ENCODE measurements at regions not wholly inside any gene's neighbourhood (a gene's known extent, or its start where the extent isn't known, plus 50 kb on each side); places are given as distances from the start of the nearest gene placed in this dataset.
A peak's percentile ranks its signal among the peaks of the same experiment; 100 is the strongest.

GRCh38 chr21:43262427-43262826 lies 93.6 kb downstream of the CRYAA start:
- ATAC-seq = peak; percentile 60
- H3K27me3 Mint-ChIP-seq = no peaks in the 10 kb centered on the region

More at GRCh38 chr21:43262427-43262826, 93.6 kb downstream of the CRYAA start:
- no peaks in the 10 kb centered on the region for H3K36me3 Mint-ChIP-seq
- no peak overlapping the region for H3K27ac Mint-ChIP-seq
- CTCF ChIA-PET = no interaction called here
- H3K4me1 Mint-ChIP-seq = no peaks in the 10 kb centered on the region
- H3K4me3 Mint-ChIP-seq = no peak overlapping the region
- no peaks in the 10 kb centered on the region for H3K9me3 Mint-ChIP-seq (ENCODE audit: low read depth)
- no peak for DNase-seq
